Activated CD8-positive, alpha-beta memory T cell treated with anti-CD3 and anti-CD28 coated beads, Interleukin-2, amount 50 U/mL, for 4 hours (primary cell): ENCODE measurements at regions not wholly inside any gene's neighbourhood (a gene's known extent, or its start where the extent isn't known, plus 50 kb on each side); places are given as distances from the start of the nearest gene placed in this dataset.
"Not testable (repeated sequence)": the region's sequence is repeated elsewhere in the genome, so short reads cannot be mapped to it uniquely, and the experiment has no call there.

Source experiments
- DNase-seq: peaks from one replicate; pipeline ENCODE4 v3.0.0-alpha.2; 2020

DNA sequence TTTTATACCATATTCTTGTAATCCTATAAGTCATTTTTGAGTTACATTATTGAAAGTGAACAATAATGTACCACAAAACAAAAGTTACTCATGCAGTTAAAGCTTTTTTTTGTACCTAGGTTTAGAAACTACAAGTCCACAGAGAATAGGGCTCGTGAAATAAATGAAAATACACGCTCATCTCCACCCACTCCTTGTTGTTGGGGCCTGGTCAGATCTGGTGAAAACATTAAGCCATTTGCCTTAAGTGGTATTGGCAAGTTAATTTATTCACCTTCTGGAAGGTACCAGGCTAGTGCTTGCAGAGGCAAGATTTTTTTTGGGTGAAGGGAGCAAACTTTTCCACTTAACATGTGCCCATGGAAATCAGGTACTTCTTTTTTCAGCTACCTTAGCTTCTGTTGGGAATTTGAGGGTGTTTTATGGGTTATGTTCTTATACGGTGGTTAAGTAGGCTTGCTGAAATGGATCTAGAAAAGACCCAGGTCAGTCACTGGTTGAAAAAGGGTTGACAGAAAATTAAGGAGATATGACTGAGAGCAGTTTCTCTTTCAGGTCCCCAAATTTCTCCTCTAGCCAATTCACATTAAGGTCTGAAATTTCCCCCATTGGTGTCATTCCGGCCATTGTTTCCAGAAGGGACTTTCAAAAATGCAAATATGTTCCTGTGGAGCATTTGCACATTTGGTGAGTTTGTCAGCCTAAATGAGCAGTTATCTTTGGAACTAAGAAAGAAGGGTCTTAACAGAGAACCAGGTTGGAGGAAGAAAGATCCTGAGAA lies 143.3 kb downstream of the KCNRG start:
- no peak for DNase-seq

- DNase-seq: no peak
These were observed 144.4 kb downstream of the KCNRG start for GRCh38 chr13:50159607-50160006.

DNA sequence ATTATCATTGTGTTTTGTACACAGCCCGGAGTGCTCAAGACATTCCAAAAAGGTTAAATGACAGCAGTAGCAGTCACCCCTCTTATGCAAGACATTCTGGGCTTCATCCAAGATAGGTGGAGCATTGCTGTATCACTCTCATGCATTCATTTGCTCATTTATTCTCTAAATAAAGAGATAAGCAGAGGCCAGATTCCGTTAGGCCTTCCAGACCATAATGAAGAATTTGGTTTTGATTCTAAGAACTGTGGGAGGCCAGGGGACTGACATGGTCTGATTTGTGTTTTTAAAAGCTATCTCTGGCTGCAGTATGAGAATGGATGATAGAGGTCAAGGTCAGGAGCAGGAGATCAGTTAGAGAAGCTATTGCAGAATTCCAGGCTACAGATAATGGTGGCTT lies 145.8 kb downstream of the KCNRG start:
- DNase-seq: no peak

- DNase-seq: no peak
These were observed 146.8 kb downstream of the KCNRG start for GRCh38 chr13:50162001-50162400.

- no peak for DNase-seq
These were observed 147.3 kb downstream of the KCNRG start for GRCh38 chr13:50162567-50162966.

GRCh38 chr13:50167224-50167947 lies 152.1 kb downstream of the KCNRG start:
- no peak for DNase-seq

- no peak for DNase-seq
These were observed 152.7 kb downstream of the KCNRG start for GRCh38 chr13:50167967-50168366.

DNA sequence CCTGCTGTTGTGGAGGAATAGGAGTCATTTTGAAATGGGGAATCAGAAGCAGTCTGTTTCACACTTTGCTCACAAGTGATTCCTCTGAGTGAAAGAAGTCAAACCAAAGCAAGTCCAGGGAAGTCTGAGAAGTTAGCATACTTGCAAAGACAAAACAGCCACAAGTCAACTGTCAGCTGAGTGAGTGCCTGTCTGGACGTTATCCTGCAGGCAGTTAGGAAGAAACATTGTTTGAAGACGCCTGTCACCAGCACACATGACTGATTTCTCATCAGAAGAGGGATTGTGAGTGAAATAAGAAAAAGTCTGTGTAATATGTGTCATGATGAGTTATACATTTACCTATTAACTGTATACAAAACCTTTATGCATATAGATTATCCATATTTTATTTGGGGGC lies 153.5 kb downstream of the KCNRG start:
- DNase-seq: no peak

DNA sequence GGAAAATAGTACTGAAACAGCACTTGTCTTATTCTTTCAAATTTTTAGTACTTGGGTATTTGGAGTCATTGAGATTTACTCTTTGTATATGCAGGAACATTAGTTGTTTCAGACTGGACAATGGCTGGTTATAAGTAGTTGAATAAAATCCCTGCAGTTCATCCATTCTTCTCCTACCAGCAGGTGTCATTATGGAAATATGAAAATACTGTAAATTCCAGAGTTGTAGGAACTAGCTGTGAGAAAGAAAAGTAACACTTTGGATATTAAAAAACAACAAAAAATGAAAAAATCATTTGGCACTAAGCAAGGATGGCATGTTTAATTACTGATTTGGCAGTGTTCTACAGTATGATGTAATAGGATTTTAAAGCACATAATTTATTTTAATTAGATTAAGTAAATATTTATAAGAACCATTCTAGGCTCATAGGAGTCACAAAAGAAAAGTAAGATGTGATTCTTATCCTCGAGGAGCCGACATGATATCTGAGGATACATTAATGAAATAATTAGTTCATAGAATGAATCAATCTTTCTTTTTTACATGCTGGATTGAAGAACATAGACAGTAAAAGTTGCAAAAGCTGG lies 155.3 kb downstream of the KCNRG start:
- no peak for DNase-seq

- DNase-seq: no peak
These were observed 156.5 kb downstream of the KCNRG start for GRCh38 chr13:50171590-50172282.

GRCh38 chr13:50173045-50173444 lies 157.8 kb downstream of the KCNRG start:
- not testable (repeated sequence) for DNase-seq

DNA sequence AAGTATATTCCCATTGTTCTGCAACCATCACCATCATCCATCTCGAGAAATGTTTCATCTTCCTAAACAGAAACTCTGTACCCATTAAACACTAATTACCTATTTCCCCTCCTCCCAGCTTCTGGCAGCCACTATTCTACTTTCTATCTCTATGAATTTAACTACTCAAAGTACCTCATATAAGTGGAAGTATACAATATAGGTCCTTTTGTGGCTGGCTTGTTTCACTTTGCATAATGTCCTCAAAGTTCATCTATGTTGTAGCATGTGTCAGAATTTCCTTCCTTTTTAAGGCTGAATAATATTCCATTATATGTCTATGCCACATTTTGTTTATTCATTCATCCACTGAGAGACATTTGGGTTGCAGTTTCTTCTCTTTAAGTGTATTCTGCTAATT lies 159.4 kb downstream of the KCNRG start:
- no peak for DNase-seq

DNA sequence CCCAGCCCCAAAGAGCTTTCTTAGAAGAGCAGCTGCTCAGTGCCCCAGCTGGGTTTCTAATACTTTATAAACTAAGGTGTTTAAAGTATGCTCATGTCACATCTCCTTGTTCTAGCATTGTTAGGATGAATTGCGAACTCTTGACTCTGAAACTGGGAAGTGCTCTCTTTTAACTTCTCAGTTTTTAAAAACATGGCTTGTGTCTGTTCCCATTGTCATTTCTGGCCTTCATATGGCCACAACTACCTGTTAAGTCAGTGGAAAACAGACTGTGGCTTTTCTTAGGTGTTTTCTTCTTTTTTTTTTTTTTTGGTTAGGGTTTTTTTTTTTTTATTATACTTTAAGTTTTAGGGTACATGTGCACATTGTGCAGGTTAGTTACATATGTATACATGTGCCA lies 164.7 kb downstream of the KCNRG start:
- DNase-seq: no peak

DNA sequence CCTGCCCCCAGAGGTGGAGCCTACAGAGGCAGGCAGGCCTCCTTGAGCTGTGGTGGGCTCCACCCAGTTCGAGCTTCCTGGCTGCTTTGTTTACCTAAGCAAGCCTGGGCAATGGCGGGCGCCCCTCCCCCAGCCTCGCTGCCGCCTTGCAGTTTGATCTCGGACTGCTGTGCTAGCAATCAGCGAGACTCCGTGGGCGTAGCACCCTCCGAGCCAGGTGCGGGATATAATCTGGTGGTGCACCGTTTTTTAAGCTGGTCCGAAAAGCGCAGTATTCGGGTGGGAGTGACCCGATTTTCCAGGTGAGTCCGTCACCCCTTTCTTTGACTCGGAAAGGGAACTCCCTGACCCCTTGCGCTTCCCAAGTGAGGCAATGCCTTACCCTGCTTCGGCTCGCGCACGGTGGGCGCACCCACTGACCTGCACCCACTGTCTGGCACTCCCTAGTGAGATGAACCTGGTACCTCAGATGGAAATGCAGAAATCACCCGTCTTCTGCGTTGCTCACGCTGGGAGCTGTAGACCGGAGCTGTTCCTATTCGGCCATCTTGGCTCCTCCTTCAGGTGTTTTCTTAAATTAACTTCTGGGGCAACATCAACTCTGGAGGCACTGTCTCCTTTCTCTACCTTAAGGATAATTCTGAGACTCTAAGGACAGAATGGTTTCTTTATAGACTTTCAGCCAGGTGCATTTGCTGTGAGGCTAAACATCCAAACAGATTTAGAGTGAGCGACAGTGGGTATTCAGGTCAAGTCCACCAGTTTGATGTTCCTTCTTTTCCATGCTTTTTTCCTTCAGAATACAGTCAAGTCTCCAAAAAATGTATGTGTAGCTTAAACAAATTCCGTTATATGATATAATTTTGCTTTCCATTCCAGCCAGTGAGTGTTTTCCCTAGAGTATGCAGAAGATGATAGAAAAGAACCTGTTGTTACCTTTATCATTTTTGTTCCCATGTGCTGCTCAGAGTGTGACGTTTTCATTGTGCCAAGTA lies 170.8 kb downstream of the KCNRG start:
- not testable (repeated sequence) for DNase-seq

DNA sequence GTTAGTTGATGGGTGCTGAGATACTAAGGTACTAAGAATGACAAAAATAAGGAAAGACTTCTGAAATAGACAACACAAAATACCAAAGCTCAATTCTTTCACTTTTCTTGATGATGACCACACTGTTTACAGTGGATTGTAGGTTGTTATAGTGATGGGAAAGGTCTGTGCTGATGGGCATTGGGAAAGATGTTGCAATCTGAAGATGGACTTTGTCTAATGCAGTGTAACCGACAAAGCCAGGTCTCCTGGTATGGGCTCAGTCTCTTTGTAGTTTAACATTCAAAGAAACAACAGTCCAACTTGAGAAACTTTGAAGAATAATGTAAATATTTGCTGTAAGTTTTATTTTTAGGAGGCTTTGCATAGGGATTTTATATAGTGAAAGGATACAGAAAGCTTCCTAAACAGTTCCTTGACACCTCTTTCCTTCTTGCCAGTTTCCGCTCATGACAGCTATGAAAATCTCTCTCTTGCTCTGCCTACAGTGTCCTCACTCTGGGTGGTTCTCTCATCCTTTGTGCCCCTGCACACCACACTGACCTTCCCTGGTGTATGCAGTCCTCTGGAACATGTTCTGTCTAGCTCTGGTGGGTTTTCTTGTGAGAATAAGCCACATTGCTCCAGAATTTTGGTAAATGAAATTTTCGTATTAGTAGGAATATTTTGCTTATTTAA lies 172.2 kb downstream of the KCNRG start:
- no peak for DNase-seq

GRCh38 chr13:50188696-50189095 lies 173.5 kb downstream of the KCNRG start:
- no peak for DNase-seq

GRCh38 chr13:50189450-50189849 lies 174.2 kb downstream of the KCNRG start:
- no peak for DNase-seq

DNA sequence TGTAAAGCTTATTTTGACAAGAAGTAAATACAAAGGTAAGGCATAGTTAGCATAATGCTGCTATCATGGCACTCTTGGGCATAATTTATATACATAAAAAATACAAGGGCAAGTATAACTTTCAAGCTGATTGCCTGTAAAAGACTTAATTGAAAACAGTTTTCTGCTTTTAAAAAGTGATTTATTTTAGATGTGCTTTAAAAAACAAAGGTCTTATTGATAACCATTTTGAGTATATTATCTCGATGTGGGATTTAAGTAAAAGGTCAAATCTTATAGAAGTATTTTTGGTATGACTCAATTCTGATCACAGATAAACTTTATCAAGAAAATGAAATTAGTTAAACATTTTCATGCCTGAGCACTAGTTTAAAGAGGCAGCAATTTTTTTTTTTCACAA lies 175.8 kb downstream of the KCNRG start:
- no peak for DNase-seq

GRCh38 chr13:50192272-50192813 lies 177.1 kb downstream of the KCNRG start:
- no peak for DNase-seq

DNA sequence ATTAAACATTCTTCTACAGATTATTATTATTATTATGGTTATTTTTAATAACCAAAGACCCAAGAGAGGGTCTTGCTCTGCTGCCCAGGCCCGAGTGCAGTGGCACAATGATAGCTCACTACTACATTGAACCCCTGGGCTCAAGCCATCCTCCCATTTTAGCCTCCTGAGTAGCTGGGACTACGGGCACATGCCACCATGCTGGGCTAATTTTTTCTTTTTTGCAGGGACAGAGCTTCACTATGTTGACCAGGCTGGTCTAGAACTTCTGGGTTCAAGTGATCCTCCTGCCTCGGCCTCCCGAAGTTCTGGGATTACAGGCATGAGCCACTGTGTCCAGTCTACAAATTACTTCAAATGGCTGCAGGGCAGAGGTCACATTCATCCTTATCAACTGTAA lies 179.8 kb downstream of the KCNRG start:
- no peak for DNase-seq

- no peak for DNase-seq
These were observed 180.9 kb downstream of the KCNRG start for GRCh38 chr13:50196118-50196517.
